ENCODE measurements at regions not wholly inside any gene's neighbourhood (a gene's known extent, or its start where the extent isn't known, plus 50 kb on each side); places are given as distances from the start of the nearest gene placed in this dataset.

- Histone ChIP-seq H3K27me3 (ENCODE audit: low read length) (peaks cover 8% of the 10 kb centered on the region; the same call in 1 of the 2 replicates), H3K4me2 (ENCODE audit: low read length) (no peak overlapping the region), H3K9ac (ENCODE audit: low read length) (no peak overlapping the region), H3K27ac (ENCODE audit: low read length) (no peak overlapping the region), H3K4me1 (ENCODE audit: insufficient read depth, low read length) (no peaks in the 10 kb centered on the region), H3K79me2 (ENCODE audit: low read length) (no peaks in the 10 kb centered on the region), H3K9me3 (ENCODE audit: low read length) (no peaks in the 10 kb centered on the region), H3K9me2 (replicated peaks; ENCODE audit: low read length) (no peaks in the 10 kb centered on the region), H3F3A (ENCODE audit: low read length, unreplicated experiment) (no peaks in the 10 kb centered on the region), H2AFZ (ENCODE audit: low read length) (no peak overlapping the region), H3K36me3 (ENCODE audit: low read depth, low read length) (no peaks in the 10 kb centered on the region), H3K4me3 (ENCODE audit: low read length) (no peak overlapping the region), H4K20me1 (ENCODE audit: low read length) (no peaks in the 10 kb centered on the region)
- intact Hi-C loops (cut with micrococcal nuclease), result no loop called here
- POLR2A ChIA-PET (ENCODE audit: unreplicated experiment), result no interaction called here
- TF ChIP-seq EZH2 (IDR thresholded peaks at IDR 0.05; ENCODE audit: low read length, unreplicated experiment) (no peak), CTCF (conservative IDR thresholded peaks at IDR 0.05; ENCODE audit: low read depth, low read length) (no peak), EZH2phosphoT487 (IDR thresholded peaks at IDR 0.05; ENCODE audit: borderline replicate concordance, low read length) (no peak)
- CTCF ChIA-PET, result no interaction called here
- no TSS peak for BruUV-seq (replicated peaks)
- no peak for DNase-seq
- ATAC-seq, result no peak
These were observed 298.6 kb upstream of the MTPN start for GRCh38 chr7:136275794-136276193.

- no TSS peak for BruUV-seq (replicated peaks)
- ATAC-seq (no peak), DNase-seq (no peak)
- Histone ChIP-seq H3K4me2 (ENCODE audit: low read length) (no peak overlapping the region), H3K36me3 (ENCODE audit: low read depth, low read length) (no peaks in the 10 kb centered on the region), H3K27ac (ENCODE audit: low read length) (no peak overlapping the region), H3K9me2 (replicated peaks; ENCODE audit: low read length) (no peaks in the 10 kb centered on the region), H3K9me3 (ENCODE audit: low read length) (no peaks in the 10 kb centered on the region), H3F3A (ENCODE audit: low read length, unreplicated experiment) (no peaks in the 10 kb centered on the region), H3K9ac (ENCODE audit: low read length) (no peak overlapping the region), H3K27me3 (ENCODE audit: low read length) (peaks cover 4% of the 10 kb centered on the region; the same call in 1 of the 2 replicates), H3K79me2 (ENCODE audit: low read length) (no peaks in the 10 kb centered on the region), H3K4me3 (ENCODE audit: low read length) (no peak overlapping the region), H4K20me1 (ENCODE audit: low read length) (no peaks in the 10 kb centered on the region), H3K4me1 (ENCODE audit: insufficient read depth, low read length) (no peaks in the 10 kb centered on the region), H2AFZ (ENCODE audit: low read length) (no peak overlapping the region)
- TF ChIP-seq EZH2 (IDR thresholded peaks at IDR 0.05; ENCODE audit: low read length, unreplicated experiment) (no peak), EZH2phosphoT487 (IDR thresholded peaks at IDR 0.05; ENCODE audit: borderline replicate concordance, low read length) (no peak), CTCF (conservative IDR thresholded peaks at IDR 0.05; ENCODE audit: low read depth, low read length) (no peak)
- ChIA-PET CTCF (no interaction called here), POLR2A (ENCODE audit: unreplicated experiment) (no interaction called here)
- intact Hi-C loops (cut with micrococcal nuclease), result no loop called here
These were observed 297.6 kb upstream of the MTPN start for GRCh38 chr7:136274636-136275345.

GRCh38 chr7:136272934-136273333, 295.8 kb upstream of the MTPN start:
- DNase-seq, result no peak
- H3K27me3 ChIP-seq (ENCODE audit: low read length), result peaks cover 4% of the 10 kb centered on the region; the same call in 1 of the 2 replicates
- H2AFZ ChIP-seq (ENCODE audit: low read length), result no peak overlapping the region
- no peaks in the 10 kb centered on the region for H3F3A ChIP-seq (ENCODE audit: low read length, unreplicated experiment)
- BruUV-seq (replicated peaks), result no TSS peak
- H3K9me3 ChIP-seq (ENCODE audit: low read length), result no peaks in the 10 kb centered on the region
- ATAC-seq, result no peak
- H3K4me3 ChIP-seq (ENCODE audit: low read length), result no peak overlapping the region
- intact Hi-C loops (cut with micrococcal nuclease), result no loop called here
- H3K4me1 ChIP-seq (ENCODE audit: insufficient read depth, low read length), result no peaks in the 10 kb centered on the region
- H3K4me2 ChIP-seq (ENCODE audit: low read length), result no peak overlapping the region
- H4K20me1 ChIP-seq (ENCODE audit: low read length), result no peaks in the 10 kb centered on the region
- TF ChIP-seq EZH2phosphoT487 (IDR thresholded peaks at IDR 0.05; ENCODE audit: borderline replicate concordance, low read length) (no peak), EZH2 (IDR thresholded peaks at IDR 0.05; ENCODE audit: low read length, unreplicated experiment) (no peak), CTCF (conservative IDR thresholded peaks at IDR 0.05; ENCODE audit: low read depth, low read length) (no peak)
- ChIA-PET CTCF (no interaction called here), POLR2A (ENCODE audit: unreplicated experiment) (no interaction called here)
- no peaks in the 10 kb centered on the region for H3K9me2 ChIP-seq (replicated peaks; ENCODE audit: low read length)
- H3K27ac ChIP-seq (ENCODE audit: low read length), result no peak overlapping the region
- H3K9ac ChIP-seq (ENCODE audit: low read length), result no peak overlapping the region
- no peaks in the 10 kb centered on the region for H3K79me2 ChIP-seq (ENCODE audit: low read length)
- H3K36me3 ChIP-seq (ENCODE audit: low read depth, low read length), result no peaks in the 10 kb centered on the region
